Fibroblast of skin of right quadriceps (primary cell): ENCODE measurements at regions not wholly inside any gene's neighbourhood (a gene's known extent, or its start where the extent isn't known, plus 50 kb on each side); places are given as distances from the start of the nearest gene placed in this dataset.

Source experiments
- DNase-seq: peaks from one replicate; pipeline ENCODE4 v3.0.0-alpha.2; 2013

- DNase-seq: no peak
Observed at GRCh38 chr7:114755856-114756255, 166.0 kb upstream of the MDFIC start.

GRCh38 chr7:114758661-114759227, 163.2 kb upstream of the MDFIC start:
- no peak for DNase-seq

GRCh38 chr7:114759347-114760062, 162.4 kb upstream of the MDFIC start:
- DNase-seq: peak; percentile 1

- no peak for DNase-seq
Observed at GRCh38 chr7:114760477-114760876, 161.4 kb upstream of the MDFIC start.

- DNase-seq: no peak
Observed at GRCh38 chr7:114761973-114762372, 159.9 kb upstream of the MDFIC start.

GRCh38 chr7:114765331-114766040, 156.4 kb upstream of the MDFIC start:
- no peak for DNase-seq

GRCh38 chr7:114766041-114766356, 155.9 kb upstream of the MDFIC start:
- no peak for DNase-seq

GRCh38 chr7:114777288-114777687, 144.6 kb upstream of the MDFIC start:
- DNase-seq: no peak

GRCh38 chr7:114783508-114783907, 138.4 kb upstream of the MDFIC start:
- DNase-seq: no peak

GRCh38 chr7:114784177-114784576, 137.7 kb upstream of the MDFIC start:
- DNase-seq: no peak

GRCh38 chr7:114784746-114785145, 137.1 kb upstream of the MDFIC start:
- no peak for DNase-seq

- DNase-seq: peak; percentile 12
Observed at GRCh38 chr7:114785496-114785895, 136.4 kb upstream of the MDFIC start.

- DNase-seq: no peak
Observed at GRCh38 chr7:114786455-114786854, 135.4 kb upstream of the MDFIC start.

- DNase-seq: no peak
Observed at GRCh38 chr7:114787556-114787955, 134.3 kb upstream of the MDFIC start.

- DNase-seq: no peak
Observed at GRCh38 chr7:114788706-114789105, 133.2 kb upstream of the MDFIC start.

GRCh38 chr7:114789161-114789560, 132.7 kb upstream of the MDFIC start:
- peak; percentile 32 for DNase-seq

GRCh38 chr7:114789871-114790311, 132.0 kb upstream of the MDFIC start:
- peak; percentile 78 for DNase-seq

- DNase-seq: peak; percentile 7
Observed at GRCh38 chr7:114790521-114790920, 131.4 kb upstream of the MDFIC start.

GRCh38 chr7:114791771-114792170, 130.1 kb upstream of the MDFIC start:
- DNase-seq: no peak

GRCh38 chr7:114793155-114793845, 128.6 kb upstream of the MDFIC start:
- DNase-seq: no peak

- no peak for DNase-seq
Observed at GRCh38 chr7:114795475-114795874, 126.4 kb upstream of the MDFIC start.

- no peak for DNase-seq
Observed at GRCh38 chr7:114799628-114800028, 122.3 kb upstream of the MDFIC start.

GRCh38 chr7:114802632-114803031, 119.3 kb upstream of the MDFIC start:
- DNase-seq: no peak
